ENCODE measurements at regions not wholly inside any gene's neighbourhood (a gene's known extent, or its start where the extent isn't known, plus 50 kb on each side); places are given as distances from the start of the nearest gene placed in this dataset.

- TF ChIP-seq USF2 (IDR thresholded peaks at IDR 0.05; ENCODE audit: low read depth, low read length) (no peak), SMC3 (IDR thresholded peaks at IDR 0.05; ENCODE audit: low read depth, low read length) (no peak), POLR2A (IDR thresholded peaks at IDR 0.05; ENCODE audit: low read depth, low read length) (no peak), CTCF (conservative IDR thresholded peaks at IDR 0.05; ENCODE audit: low read depth, low read length) (no peak), ELK1 (IDR thresholded peaks at IDR 0.05; ENCODE audit: borderline replicate concordance, low read depth, low read length) (no peak), BHLHE40 (IDR thresholded peaks at IDR 0.05; ENCODE audit: low read depth, low read length) (no peak), CEBPB (IDR thresholded peaks at IDR 0.05; ENCODE audit: low read depth, low read length) (no peak), RAD21 (IDR thresholded peaks at IDR 0.05; ENCODE audit: low read length) (no peak)
Observed at GRCh38 chr13:63175536-63175935, 1759.9 kb upstream of the PCDH20 start.
